Activated CD8-positive, alpha-beta T cell treated with anti-CD3 and anti-CD28 coated beads, Interleukin-2, amount 10 ng/mL, durations not matched to agents 7 days and 5 days (primary cell): ENCODE measurements at regions not wholly inside any gene's neighbourhood (a gene's known extent, or its start where the extent isn't known, plus 50 kb on each side); places are given as distances from the start of the nearest gene placed in this dataset.
A peak's percentile ranks its signal among the peaks of the same experiment; 100 is the strongest.
"Not testable (repeated sequence)": the region's sequence is repeated elsewhere in the genome, so short reads cannot be mapped to it uniquely, and the experiment has no call there.

Source experiments
- ATAC-seq: fragments of 150-1000 bp; cut with Tn5 transposase; one replicate; pipeline ENCODE4 v1.10.0; 2021; ENCODE audit warnings: moderate library complexity
- CTCF ChIA-PET: fragments of 350-600 bp; sonication (Branson Sonifier 250); formaldehyde crosslinking; loops from one replicate; lab custom pipeline; 2021; ENCODE audit warnings: antibody characterized with exemption; lab: Charles Lee
- POLR2A ChIA-PET: fragments of 350-600 bp; sonication (Branson Sonifier 250); formaldehyde crosslinking; loops from one replicate; lab custom pipeline; 2021; ENCODE audit warnings: antibody characterized with exemption; lab: Charles Lee
- DNase-seq: peaks from one replicate; pipeline ENCODE4 v3.0.0-alpha.2; 2020
- H3K27ac Mint-ChIP-seq: one replicate; pipeline ENCODE4 v1.8.0; 2021; ENCODE audit warnings: mild to moderate bottlenecking, mixed read lengths
- H3K27me3 Mint-ChIP-seq: one replicate; pipeline ENCODE4 v1.8.0; 2021; ENCODE audit warnings: low read depth, mixed read lengths
- H3K36me3 Mint-ChIP-seq: one replicate; pipeline ENCODE4 v1.8.0; 2021; ENCODE audit warnings: low read depth, mixed read lengths
- H3K4me1 Mint-ChIP-seq: one replicate; pipeline ENCODE4 v1.8.0; 2021; ENCODE audit warnings: low read depth, mixed read lengths
- H3K4me3 Mint-ChIP-seq: one replicate; pipeline ENCODE4 v1.8.0; 2021; ENCODE audit warnings: mild to moderate bottlenecking, mixed read lengths
- H3K9me3 Mint-ChIP-seq: one replicate; pipeline ENCODE4 v1.8.0; 2022; ENCODE audit warnings: mixed read lengths; ENCODE audit not compliant: insufficient read depth

DNA sequence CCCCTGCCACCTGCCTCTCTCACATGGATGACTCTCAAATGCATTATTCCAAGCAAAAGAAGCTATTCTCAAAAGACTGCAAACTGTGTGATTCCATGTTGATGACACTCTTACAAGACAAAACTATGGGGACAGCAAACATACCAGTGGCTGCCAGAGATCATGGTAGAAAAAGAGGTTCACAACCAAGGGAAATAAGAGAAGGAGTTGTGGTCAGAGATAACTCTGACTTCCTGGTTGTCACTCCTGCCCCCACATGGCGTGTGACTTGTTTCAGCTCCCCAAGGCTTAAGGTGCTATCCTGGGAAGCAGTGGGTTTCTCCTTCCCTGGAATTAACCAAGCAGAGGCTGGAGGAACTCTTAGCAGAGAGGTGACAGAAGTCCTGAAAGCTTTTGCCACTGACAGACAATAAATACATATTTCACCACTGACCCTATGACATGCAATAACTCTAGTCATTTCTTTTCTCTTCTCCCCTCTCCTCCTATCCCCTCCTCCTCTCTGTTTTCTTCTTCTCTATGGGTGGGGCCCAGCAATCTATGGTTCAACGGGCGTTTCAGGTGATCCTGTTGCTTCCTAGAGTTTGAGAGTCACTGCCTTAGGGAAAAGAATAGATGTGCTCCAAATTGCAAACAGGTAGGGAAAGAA lies 185.1 kb downstream of the FCRL5 start:
- ChIA-PET CTCF (interaction anchor here (1.0 to 1.1 kb wide), 2 partner anchors 120 to 129 kb away, joined by 3 read pairs; no protein-coding TSS in a partner anchor), POLR2A (no interaction called here)
- H3K27ac Mint-ChIP-seq, result no peak overlapping the region

DNA sequence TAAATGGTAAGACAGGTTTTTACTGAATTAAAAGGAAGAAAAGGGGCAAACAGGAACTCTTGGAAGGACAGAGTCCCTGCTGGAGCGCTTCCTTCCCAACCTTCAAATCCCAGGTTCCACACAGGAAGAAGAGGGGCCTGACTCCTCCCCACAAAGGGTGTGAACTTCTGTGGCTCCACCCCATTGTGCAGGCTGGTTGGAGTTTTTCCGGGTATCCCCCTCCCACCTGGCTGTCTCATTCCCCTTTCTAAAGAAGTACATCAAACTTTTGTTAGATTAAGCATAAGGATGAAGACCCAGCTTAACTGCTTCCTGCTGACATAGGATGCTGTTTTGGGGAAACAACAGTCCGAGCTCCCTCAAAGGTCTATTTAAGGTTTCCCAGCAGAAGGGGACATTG lies 187.7 kb downstream of the FCRL5 start:
- Mint-ChIP-seq H3K4me1 (no peaks in the 10 kb centered on the region), H3K4me3 (no peak overlapping the region), H3K36me3 (no peaks in the 10 kb centered on the region), H3K27ac (no peak overlapping the region), H3K27me3 (peaks cover 3% of the 10 kb centered on the region), H3K9me3 (no peaks in the 10 kb centered on the region)
- ChIA-PET POLR2A (no interaction called here), CTCF (no interaction called here)
- ATAC-seq, result no peak
- DNase-seq, result no peak

More for the DNA sequence above, 185.1 kb downstream of the FCRL5 start:
- ATAC-seq (no peak), DNase-seq (no peak)
- peaks cover 4% of the 10 kb centered on the region for H3K27me3 Mint-ChIP-seq
- peaks cover 2% of the 10 kb centered on the region for H3K4me1 Mint-ChIP-seq
- no peaks in the 10 kb centered on the region for H3K9me3 Mint-ChIP-seq
- H3K4me3 Mint-ChIP-seq, result no peak overlapping the region
- H3K36me3 Mint-ChIP-seq, result no peaks in the 10 kb centered on the region

DNA sequence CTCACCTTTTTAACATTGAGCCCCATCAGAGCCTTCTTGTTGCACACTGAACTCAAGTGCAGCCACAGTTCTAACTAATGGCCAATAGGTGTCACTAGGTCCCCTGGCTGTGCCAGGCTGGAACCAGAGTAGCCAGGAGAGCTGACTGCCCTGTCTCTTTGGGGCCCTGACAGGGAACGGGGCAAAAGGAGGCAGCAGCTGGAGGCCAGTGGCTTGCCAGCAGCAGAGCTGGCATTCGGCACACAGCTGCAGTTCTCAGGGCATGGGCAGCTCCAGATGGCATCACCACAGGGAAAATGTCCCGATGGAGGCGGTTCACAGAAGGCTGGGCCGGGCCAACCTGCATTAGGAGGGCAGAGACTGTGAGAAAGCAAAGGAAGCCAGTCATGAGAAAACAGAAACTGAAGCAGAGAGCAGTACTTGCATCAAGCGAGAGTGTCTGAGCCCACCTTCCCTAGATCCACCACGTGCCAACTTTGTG lies 188.6 kb downstream of the FCRL5 start:
- H3K9me3 Mint-ChIP-seq, result no peaks in the 10 kb centered on the region
- ATAC-seq, result peak; percentile 49
- H3K4me3 Mint-ChIP-seq, result no peak overlapping the region
- no peaks in the 10 kb centered on the region for H3K36me3 Mint-ChIP-seq
- H3K27ac Mint-ChIP-seq, result no peak overlapping the region
- peaks cover 3% of the 10 kb centered on the region for H3K27me3 Mint-ChIP-seq
- ChIA-PET CTCF (interaction anchor here (1.2 kb wide), 1 partner anchor 126 kb away, joined by 3 read pairs; no protein-coding TSS in a partner anchor), POLR2A (no interaction called here)
- no peaks in the 10 kb centered on the region for H3K4me1 Mint-ChIP-seq
- peak; percentile 29 for DNase-seq

DNA sequence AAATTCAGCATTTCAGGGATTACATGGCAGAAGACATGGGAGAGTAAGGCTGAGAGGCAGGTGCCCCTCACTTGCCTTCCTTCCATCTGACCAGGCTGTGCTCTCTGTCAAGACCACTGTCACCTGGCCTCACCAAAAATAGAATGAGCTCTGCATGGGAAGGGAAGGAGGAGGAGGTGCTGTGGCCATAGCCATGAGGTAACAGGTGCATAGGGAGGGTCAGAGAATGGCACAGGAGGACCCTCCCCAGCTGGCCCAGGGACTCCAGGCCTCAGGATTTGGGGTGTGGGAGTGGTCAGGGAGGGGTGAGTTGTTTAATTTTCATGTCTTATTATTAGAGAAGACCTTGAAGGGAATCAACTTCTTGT lies 192.3 kb downstream of the FCRL5 start:
- H3K9me3 Mint-ChIP-seq, result no peaks in the 10 kb centered on the region
- H3K27ac Mint-ChIP-seq, result no peak overlapping the region
- H3K36me3 Mint-ChIP-seq, result no peaks in the 10 kb centered on the region
- CTCF ChIA-PET, result interaction anchor here (1.3 kb wide), 1 partner anchor 11 kb away, joined by 3 read pairs; no protein-coding TSS in a partner anchor
- ATAC-seq, result no peak
- POLR2A ChIA-PET, result interaction anchor here (0.6 kb wide), 1 partner anchor 1374 kb away, joined by 3 read pairs; no protein-coding TSS in a partner anchor
- H3K4me1 Mint-ChIP-seq, result no peaks in the 10 kb centered on the region
- H3K4me3 Mint-ChIP-seq, result no peak overlapping the region
- no peak for DNase-seq
- peaks cover 7% of the 10 kb centered on the region for H3K27me3 Mint-ChIP-seq

DNA sequence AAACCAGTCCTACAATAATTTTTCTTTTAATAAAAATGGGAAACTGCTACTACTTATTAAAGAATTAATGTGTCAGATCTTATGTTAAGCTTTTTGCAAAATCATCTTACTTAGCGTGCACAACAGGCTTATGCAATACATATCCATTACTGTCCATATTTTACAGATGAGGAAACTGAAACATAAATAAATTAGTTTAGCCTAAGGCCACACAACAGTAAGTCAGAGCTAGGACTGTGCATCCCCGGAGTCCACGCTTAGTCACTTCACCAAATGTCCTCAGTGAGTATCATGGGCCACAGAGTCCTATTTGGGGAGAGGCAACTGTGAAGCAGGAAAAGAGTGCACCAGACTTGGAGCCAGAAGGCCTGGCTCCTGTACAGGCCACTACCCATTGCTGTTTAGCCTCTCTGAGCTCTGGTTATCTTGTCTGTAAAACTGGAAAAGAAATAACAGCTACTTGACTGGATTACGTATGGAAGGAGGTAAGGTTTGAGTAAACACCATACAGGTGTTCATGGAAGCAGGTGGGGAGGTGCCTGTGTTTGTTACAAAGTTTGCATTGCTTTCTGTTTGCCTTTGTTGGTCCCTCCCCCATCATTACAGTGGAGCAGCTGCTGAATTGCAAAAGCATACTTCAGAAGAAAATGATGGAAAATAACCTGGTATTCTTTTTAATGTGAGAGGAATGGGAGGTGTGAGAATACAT lies 192.8 kb downstream of the FCRL5 start:
- Mint-ChIP-seq H3K9me3 (no peaks in the 10 kb centered on the region), H3K27ac (no peak overlapping the region), H3K36me3 (no peaks in the 10 kb centered on the region), H3K4me3 (no peak overlapping the region), H3K27me3 (peaks cover 7% of the 10 kb centered on the region), H3K4me1 (no peaks in the 10 kb centered on the region)
- DNase-seq (no peak), ATAC-seq (no peak)
- POLR2A ChIA-PET, result interaction anchor here (0.6 kb wide), 1 partner anchor 1374 kb away, joined by 3 read pairs; no protein-coding TSS in a partner anchor
- CTCF ChIA-PET, result interaction anchor here (1.3 kb wide), 1 partner anchor 11 kb away, joined by 3 read pairs; no protein-coding TSS in a partner anchor

DNA sequence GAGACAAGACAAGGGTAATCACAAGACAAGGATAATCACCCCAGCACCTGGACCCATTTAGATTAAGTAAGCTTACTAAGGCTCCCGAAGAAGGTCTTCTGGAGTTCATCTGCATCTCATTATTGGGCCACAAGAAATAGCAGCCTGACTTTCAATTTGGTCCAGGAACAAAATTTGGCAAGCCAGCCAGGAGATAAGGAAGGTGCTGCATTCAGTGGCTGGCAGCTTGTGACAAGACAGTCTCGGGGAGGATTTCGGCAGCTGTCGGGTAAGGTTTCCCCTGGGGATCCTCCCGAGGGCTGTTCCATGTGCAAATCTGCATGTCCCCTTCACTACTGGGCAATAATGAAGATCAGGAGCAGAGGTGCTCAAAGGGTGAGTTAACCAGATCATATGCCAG lies 195.2 kb downstream of the FCRL5 start:
- ATAC-seq, result no peak
- peaks cover 7% of the 10 kb centered on the region for H3K27me3 Mint-ChIP-seq
- ChIA-PET CTCF (no interaction called here), POLR2A (no interaction called here)
- no peak for DNase-seq
- H3K27ac Mint-ChIP-seq, result no peak overlapping the region
- no peaks in the 10 kb centered on the region for H3K9me3 Mint-ChIP-seq
- H3K4me1 Mint-ChIP-seq, result no peaks in the 10 kb centered on the region
- H3K4me3 Mint-ChIP-seq, result no peak overlapping the region
- no peaks in the 10 kb centered on the region for H3K36me3 Mint-ChIP-seq

DNA sequence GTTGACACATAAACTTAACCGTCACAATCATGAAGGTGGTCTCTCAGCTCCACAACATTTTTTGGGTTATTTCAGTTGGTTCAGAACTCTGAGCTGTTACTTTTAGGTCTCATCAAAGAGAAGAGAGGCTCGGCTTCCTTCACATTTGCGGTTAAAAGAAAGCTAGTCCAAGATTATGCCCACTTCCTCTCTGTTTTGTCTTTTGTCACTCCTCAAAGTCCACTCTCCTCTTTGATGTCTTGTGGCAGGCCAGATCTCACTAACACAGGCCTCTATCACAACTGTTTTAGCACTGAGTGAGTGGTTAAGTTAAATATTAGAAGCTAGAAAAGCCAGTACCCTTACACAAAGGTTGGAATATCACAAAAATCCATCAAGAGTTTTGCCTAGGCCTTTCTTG lies 195.7 kb downstream of the FCRL5 start:
- Mint-ChIP-seq H3K4me1 (no peaks in the 10 kb centered on the region), H3K4me3 (no peak overlapping the region), H3K36me3 (no peaks in the 10 kb centered on the region), H3K9me3 (no peaks in the 10 kb centered on the region), H3K27ac (no peak overlapping the region), H3K27me3 (peaks cover 7% of the 10 kb centered on the region)
- no peak for DNase-seq
- POLR2A ChIA-PET, result no interaction called here
- no peak for ATAC-seq
- CTCF ChIA-PET, result no interaction called here

DNA sequence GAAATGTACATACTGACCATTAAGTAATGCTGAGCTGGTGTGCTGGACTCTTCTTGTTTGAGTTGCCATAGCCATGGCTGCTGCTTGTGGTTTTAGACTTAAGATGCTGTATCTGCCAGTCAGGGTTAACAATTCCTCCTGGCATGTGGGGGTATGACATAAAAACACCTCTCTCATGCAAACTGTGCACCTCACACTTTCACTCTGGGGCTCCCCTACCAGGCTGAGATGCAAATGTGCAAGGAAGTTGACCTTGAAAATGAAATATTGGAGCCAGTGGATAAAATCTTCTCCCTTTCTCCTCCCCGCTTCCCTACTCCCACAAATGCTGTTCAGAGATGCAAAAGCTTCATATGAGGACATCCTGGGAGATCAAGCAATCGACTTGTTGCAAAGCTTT lies 198.8 kb downstream of the FCRL5 start:
- ChIA-PET CTCF (interaction anchor here (0.6 to 0.7 kb wide), 2 partner anchors 22 to 86 kb away, joined by 3 read pairs; no protein-coding TSS in a partner anchor), POLR2A (no interaction called here)

DNA sequence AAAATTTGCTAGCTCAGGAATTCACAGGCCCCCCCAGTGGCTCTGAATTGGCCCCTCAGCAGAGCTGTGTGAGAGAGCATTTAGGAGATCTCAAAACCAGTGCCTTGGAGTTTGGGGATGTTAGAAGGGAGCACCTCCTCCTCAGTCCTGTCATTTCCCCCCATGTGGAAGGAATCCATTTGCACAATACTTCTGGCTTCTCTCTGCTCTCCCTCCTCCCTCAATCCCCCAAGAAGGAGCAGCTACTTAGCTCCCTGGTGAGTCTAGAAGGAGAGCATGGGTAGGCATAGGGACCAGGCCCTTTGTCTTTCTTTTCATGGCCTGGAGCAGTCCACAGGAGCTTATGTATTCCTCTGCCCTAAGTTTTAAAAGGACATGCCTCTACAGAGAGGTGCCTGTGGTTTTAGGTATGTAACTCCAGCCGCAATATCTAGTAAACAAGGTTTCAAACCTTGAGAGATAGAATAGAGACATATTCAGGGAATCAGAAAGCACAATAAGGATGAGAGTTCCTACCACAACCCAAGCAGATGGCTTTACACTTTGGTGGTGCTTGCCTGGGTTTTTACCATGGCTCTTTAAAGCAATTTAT lies 199.4 kb downstream of the FCRL5 start:
- CTCF ChIA-PET, result interaction anchor here (0.7 kb wide), 1 partner anchor 22 kb away, joined by 3 read pairs; no protein-coding TSS in a partner anchor

More for the DNA sequence above, 198.8 kb downstream of the FCRL5 start:
- no peaks in the 10 kb centered on the region for H3K4me1 Mint-ChIP-seq
- no peaks in the 10 kb centered on the region for H3K9me3 Mint-ChIP-seq
- ATAC-seq (no peak), DNase-seq (no peak)
- H3K27me3 Mint-ChIP-seq, result peaks cover 5% of the 10 kb centered on the region
- H3K27ac Mint-ChIP-seq, result no peak overlapping the region
- H3K4me3 Mint-ChIP-seq, result no peak overlapping the region
- no peaks in the 10 kb centered on the region for H3K36me3 Mint-ChIP-seq

DNA sequence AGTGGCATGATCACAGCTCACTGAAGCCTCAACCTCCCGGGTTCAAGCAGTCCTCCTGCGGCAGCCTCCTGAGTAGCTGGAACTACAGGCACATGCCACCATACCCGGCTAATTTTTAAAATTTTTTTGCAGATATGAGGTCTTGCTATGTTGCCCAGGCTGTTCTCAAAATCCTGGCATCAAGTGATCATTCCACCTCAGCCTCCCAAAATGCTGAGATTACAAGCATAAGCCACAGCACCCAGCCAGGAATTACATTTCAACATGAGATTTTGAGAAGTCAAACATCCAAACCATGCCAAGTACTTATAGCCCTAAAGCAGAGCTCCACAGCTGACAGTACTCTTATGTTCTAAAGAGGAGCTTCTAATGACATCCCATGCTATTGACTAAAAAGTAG lies 200.1 kb downstream of the FCRL5 start:
- POLR2A ChIA-PET, result no interaction called here

More for the DNA sequence above, 199.4 kb downstream of the FCRL5 start:
- ATAC-seq (no peak), DNase-seq (no peak)
- H3K4me3 Mint-ChIP-seq, result no peak overlapping the region
- no peaks in the 10 kb centered on the region for H3K4me1 Mint-ChIP-seq
- no peaks in the 10 kb centered on the region for H3K9me3 Mint-ChIP-seq
- no peaks in the 10 kb centered on the region for H3K36me3 Mint-ChIP-seq
- POLR2A ChIA-PET, result no interaction called here
- H3K27me3 Mint-ChIP-seq, result peaks cover 5% of the 10 kb centered on the region
- no peak overlapping the region for H3K27ac Mint-ChIP-seq

DNA sequence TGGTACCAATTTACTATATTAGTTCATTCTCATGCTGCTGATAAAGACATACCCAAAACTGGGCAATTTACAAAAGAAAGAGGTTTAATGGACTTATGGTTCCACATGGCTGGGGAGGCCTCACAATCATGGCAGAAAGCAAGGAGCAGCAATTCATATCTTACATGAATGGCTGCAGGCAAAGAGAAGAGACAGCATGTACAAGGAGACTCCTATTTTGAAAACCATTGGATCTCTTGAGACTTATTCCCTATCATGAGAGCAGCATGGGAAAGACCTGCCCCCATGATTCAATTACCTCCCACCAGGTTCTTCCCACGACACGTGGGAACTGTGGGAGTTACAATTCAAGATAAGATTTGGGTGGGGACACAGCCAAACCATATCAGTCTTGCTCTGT lies 200.5 kb downstream of the FCRL5 start:
- H3K9me3 Mint-ChIP-seq, CTCF ChIA-PET, H3K4me3 Mint-ChIP-seq, H3K36me3 Mint-ChIP-seq, POLR2A ChIA-PET, ATAC-seq, DNase-seq, H3K27me3 Mint-ChIP-seq, H3K27ac Mint-ChIP-seq, H3K4me1 Mint-ChIP-seq: not testable (repeated sequence)

More for the DNA sequence above, 200.1 kb downstream of the FCRL5 start:
- Mint-ChIP-seq H3K9me3 (no peaks in the 10 kb centered on the region), H3K27ac (no peak overlapping the region), H3K4me1 (no peaks in the 10 kb centered on the region), H3K27me3 (peaks cover under 1% of the 10 kb centered on the region), H3K4me3 (no peak overlapping the region), H3K36me3 (no peaks in the 10 kb centered on the region)
- CTCF ChIA-PET, result no interaction called here
- ATAC-seq (no peak), DNase-seq (no peak)
